ENCODE measurements at regions not wholly inside any gene's neighbourhood (a gene's known extent, or its start where the extent isn't known, plus 50 kb on each side); places are given as distances from the start of the nearest gene placed in this dataset.

DNA sequence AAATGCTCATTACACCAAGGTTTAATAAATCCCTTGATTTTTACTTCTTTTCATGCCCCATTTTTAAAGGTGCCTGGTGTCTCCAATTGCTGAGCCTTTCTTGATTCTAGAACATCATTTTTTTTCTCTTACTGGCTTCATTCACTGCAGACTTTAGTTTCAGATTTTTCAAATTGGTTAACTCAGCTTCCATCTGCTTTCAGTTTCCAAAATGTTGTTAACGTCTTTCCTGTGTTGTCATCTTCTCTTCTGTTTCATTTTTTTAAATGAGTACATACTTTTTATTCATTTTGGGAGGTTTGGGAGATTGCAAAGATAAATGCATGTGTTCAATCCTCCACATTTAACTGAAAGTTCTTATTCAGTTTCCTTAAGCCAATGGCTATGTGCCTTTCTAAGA lies 126.4 kb upstream of the CCNG1 start:
- TF ChIP-seq, protein P1, sequence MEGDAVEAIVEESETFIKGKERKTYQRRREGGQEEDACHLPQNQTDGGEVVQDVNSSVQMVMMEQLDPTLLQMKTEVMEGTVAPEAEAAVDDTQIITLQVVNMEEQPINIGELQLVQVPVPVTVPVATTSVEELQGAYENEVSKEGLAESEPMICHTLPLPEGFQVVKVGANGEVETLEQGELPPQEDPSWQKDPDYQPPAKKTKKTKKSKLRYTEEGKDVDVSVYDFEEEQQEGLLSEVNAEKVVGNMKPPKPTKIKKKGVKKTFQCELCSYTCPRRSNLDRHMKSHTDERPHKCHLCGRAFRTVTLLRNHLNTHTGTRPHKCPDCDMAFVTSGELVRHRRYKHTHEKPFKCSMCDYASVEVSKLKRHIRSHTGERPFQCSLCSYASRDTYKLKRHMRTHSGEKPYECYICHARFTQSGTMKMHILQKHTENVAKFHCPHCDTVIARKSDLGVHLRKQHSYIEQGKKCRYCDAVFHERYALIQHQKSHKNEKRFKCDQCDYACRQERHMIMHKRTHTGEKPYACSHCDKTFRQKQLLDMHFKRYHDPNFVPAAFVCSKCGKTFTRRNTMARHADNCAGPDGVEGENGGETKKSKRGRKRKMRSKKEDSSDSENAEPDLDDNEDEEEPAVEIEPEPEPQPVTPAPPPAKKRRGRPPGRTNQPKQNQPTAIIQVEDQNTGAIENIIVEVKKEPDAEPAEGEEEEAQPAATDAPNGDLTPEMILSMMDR (IDR thresholded peaks at IDR 0.05), result no peak
- TF ChIP-seq POLR2A (IDR thresholded peaks at IDR 0.05) (no peak), EP300 (IDR thresholded peaks at IDR 0.05) (no peak)

Measured in ovary (tissue), 3 donors.